HG03175 (cell line): ENCODE measurements at regions not wholly inside any gene's neighbourhood (a gene's known extent, or its start where the extent isn't known, plus 50 kb on each side); places are given as distances from the start of the nearest gene placed in this dataset.

Experiments
- ATAC-seq: cut with Tn5 transposase; IDR thresholded peaks from one replicate; pipeline ENCODE4 v1.9.1; 2021; ENCODE audit warnings: mild to moderate bottlenecking, moderate library complexity; ENCODE audit not compliant: unreplicated experiment

DNA sequence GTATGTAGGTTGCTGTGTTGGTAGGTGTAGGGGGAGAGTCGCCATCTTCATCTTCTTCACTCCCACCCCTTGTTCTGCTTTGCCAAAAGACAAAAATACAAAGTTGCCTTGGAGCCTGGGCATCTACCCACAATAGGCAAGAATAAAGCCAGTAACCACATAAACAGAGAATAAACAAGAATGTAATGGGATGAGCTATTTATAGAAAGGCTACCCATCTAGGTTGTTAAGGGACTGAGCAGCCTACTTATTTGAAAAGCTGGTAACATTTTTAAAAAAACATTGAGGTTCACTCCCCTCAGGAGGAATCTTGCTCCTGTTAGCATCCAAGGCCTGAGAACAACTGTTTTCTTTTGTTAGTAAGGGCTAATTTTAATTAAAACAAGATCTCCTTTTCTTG, 301.4 kb upstream of the STXBP5 start:
- ATAC-seq = no peak

DNA sequence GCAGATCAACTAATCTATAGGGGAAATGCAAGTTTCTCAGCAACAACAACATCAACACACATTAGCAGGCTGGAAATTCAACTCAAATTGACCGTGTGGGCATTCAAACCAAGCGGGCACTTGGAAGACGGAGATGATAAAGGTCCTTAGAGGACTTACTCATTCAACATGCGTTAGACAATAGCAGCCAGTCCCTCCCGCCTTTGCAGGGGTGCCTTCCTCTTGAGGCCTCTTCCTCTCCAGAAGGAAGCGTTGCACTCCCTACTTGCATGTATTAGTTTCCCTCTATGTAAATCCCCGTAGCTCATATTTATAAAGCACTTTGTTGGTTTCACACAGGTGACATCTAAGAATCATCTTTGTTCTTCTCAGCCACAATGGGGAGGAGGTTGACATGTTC, 300.8 kb upstream of the STXBP5 start:
- ATAC-seq = no peak

GRCh38 chr6:146904596-146904995, 299.6 kb upstream of the STXBP5 start:
- no peak for ATAC-seq

- no peak for ATAC-seq
These were observed 299.0 kb upstream of the STXBP5 start for GRCh38 chr6:146905181-146905704.

DNA sequence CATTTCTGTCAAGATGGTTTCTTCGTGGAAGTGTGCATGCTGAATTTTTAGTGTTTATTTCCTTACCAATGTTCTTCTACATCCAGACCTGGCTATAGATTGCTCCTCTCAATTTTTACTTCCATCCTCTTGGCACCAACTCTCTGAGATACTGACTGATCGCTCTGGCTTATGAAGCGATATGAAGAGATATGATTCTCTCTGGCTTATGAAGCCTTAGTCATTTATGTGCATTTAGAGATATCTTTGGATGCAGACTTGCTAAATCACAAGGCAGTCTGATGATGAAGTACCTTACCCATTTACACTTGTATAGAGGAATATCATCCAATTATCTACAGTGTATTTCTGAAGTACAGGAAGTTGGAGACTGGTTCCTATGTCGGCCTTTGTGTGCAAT, 295.4 kb upstream of the STXBP5 start:
- no peak for ATAC-seq

- ATAC-seq = no peak
These were observed 294.8 kb upstream of the STXBP5 start for GRCh38 chr6:146909376-146909775.

- ATAC-seq = no peak
These were observed 294.3 kb upstream of the STXBP5 start for GRCh38 chr6:146909886-146910285.

DNA sequence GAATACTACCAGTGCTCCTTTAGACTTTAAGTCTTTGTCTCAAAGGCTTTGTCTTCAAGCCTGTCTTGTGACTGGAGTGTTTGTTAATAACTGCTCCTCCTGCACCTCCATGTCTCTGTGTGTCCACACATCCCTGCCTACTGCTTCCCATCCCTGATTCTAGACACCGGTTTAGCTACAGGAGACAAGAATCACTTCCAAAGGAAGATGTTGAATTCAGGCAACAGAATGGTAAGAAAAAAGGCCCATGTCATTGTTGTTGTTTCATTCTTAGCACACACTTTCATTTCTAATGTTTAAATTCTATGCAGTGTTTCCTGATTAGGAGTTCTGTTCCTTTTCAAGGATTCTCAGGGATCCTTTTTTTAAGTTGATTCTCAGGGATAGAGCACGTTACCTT, 293.6 kb upstream of the STXBP5 start:
- ATAC-seq = no peak

DNA sequence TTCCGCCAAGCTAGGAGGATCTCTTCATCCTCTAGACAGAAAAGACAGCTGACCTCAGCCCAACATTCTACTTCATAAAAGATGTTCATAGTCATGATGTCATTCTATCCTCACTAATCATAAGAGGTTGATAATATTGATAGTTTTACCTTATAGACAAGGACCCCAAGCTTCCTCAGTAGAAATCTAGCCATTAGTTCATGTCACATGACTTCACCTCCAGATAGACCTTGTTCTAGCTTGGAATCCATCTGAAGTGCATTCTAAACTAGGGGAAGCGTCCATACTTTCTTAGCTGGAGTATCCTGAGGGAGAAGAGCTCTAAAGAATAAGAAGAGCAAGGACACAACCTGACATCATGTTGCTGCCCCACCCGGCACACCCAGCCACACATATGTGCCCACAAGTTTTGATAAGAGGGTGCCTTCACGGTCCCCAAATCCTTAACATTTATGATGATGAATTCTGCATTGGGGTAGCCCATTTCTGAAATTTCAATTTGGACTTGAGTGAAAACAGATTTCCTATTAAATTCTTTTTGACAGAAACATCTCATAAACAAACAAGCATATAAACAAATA, 292.5 kb upstream of the STXBP5 start:
- no peak for ATAC-seq

GRCh38 chr6:146912730-146913685, 291.2 kb upstream of the STXBP5 start:
- no peak for ATAC-seq

DNA sequence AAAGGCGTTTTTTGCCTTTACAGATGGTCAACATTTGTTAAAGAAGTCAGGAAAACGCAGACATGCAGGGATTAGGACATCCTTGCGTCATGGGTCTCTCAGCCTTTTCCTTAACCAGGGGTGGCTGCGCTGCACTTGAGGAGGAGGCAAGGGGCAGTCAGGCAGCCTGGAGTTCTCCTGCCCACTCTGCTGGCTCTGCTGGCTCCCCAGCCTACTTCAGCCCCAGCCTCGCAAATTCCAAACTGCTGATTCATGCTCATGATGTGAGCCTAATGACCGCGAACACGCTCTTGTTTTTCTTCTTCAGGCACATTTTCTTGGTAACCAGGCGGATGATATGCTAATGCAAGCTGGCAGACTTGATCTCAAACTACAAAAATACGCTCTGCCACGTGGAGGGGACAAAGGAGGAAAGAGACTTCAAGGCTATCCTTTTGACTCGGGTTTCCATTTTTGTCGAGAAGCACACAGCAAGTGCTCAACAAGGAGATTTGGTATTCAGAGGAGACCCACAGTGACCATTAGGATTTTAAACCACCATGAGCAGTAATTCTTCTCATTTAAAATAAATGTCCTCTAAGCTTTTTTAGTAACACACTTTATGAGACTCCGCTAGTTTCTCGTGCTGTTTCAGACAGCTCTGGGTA, 290.3 kb upstream of the STXBP5 start:
- ATAC-seq = no peak

DNA sequence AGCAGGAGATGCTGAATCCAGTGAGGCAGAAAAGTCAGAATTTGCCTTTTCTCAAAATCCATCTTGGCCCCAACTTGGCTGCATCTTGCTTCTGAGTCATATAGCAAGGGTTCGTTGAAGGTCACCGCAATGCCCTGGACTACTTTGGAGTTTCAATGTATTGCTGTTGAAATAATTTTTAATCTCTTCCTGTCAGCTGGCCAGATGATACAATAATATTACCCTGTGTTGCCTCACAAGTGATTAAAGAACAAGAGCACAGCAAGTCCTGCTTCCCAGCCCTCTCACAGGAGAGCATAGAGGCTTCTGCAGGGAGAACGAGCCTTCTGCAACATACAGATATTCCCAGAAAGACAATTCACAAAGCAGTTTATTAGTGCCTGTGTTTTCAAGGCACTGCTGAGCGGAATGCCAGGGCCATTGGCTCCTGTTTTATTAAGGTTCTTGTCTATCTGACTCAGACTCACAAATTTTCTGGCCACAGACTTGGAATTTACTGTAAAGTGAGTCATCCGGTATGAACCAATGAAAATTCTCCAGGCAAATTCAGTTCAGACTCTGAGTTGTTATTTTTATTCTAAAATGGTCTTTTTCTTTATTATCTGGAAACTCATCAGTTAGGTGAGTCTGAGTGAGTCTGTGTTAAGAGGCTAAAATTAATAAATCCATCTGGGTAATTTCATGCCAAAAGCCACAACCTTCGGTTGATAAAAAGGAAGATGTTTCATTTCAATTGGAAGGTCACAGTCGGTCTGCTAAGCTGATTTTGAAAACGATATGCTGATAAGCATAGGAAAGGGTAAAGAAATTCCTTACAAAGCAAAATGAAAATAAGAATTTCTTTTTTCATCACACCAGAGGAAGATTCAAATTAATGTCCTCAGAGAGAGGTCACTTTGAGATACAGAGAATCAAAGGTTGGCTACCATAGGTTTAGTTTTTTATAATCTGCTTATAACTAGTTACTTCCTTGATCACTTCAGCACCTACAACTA, 289.4 kb upstream of the STXBP5 start:
- ATAC-seq = no peak

- no peak for ATAC-seq
These were observed 288.5 kb upstream of the STXBP5 start for GRCh38 chr6:146915671-146916127.

GRCh38 chr6:146916435-146917025, 287.7 kb upstream of the STXBP5 start:
- ATAC-seq = no peak

- ATAC-seq = no peak
These were observed 287.0 kb upstream of the STXBP5 start for GRCh38 chr6:146917182-146917581.

- ATAC-seq = no peak
These were observed 286.2 kb upstream of the STXBP5 start for GRCh38 chr6:146917979-146918378.

- no peak for ATAC-seq
These were observed 285.2 kb upstream of the STXBP5 start for GRCh38 chr6:146919017-146919416.

DNA sequence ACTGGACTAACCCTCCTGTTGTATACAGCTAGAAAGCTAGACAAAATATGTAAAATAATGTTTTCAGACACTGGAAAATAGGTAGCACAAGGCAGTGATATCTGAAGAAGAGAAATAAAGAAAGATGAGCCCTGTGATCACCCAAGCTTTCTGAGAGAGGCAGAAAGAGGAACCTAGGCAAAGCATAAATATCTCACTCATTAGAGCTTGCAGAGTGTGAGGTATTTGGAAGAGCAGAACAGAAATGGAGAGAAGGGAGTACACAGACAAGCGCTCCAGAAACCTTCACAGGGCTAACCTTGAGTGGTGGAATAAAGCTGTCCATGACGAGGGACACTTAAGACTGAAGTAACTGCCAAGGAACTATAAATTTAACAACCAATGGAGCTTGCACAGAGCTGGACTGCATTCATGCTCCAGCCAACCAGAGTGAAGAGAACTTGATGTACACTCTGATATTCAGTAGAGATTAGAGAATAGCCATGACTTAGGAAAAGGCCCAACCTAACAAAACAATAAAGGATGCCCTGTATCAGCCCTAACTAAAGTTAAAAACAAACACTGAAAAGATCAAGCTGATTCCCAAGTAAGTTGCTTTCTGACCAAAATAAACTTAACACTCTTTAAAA, 280.9 kb upstream of the STXBP5 start:
- ATAC-seq = no peak

DNA sequence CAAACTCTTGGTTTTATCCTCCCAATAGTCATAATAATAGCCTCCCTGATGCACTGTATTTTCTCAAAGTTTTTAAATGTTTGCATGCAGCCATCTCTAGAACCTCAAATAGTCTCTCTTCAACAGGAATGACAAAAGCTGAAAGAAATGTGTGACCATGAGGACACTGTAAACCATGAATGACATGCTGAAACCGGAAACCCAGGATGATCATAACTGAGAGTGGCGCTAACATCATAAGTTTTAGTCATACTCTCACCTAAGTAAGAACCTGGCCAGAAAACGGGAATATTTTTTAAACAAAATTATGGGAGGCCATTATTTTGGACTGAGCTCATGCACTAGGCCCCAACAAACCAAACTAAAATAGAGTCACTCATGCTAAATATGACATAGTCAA, 278.4 kb upstream of the STXBP5 start:
- no peak for ATAC-seq

DNA sequence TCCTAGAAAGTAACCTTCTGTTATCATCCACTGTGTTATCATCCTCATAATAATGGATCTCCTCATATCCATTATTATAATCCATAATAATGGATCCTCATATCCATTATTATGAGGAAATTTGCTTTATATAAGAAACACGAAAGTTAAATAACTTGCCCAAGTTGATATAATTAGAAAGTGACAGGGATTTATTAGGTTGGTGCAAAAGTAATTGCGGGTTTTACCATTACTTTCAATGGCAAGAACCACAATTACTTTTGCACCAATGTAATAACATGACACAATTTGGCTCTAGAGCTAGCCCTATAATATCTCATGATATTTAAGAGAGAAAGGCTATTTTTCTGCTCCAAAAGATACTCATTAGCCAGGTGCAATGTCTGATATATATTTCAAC, 275.7 kb upstream of the STXBP5 start:
- no peak for ATAC-seq
